Panc1 (cell line): ENCODE measurements at regions not wholly inside any gene's neighbourhood (a gene's known extent, or its start where the extent isn't known, plus 50 kb on each side); places are given as distances from the start of the nearest gene placed in this dataset.

ENCODE experiments used
- POLR2AphosphoS5 ChIP-seq: IDR thresholded peaks from 2 replicates; pipeline ENCODE4 v1.6.1; 2012; ENCODE audit warnings: mild to moderate bottlenecking, low read depth, low read length, moderate library complexity
- SIN3A ChIP-seq: IDR thresholded peaks from 2 replicates; pipeline ENCODE4 v1.6.1; 2012; ENCODE audit warnings: low read depth, mild to moderate bottlenecking, low read length, moderate library complexity, borderline replicate concordance; ENCODE audit not compliant: insufficient read depth
- TCF7L2 ChIP-seq: IDR thresholded peaks from 2 replicates; pipeline ENCODE4 v1.6.1; 2011; ENCODE audit warnings: mild to moderate bottlenecking, low read depth, low read length, inconsistent platforms
- TF ChIP-seq, protein P1 (sequence below), 2 experiments: IDR thresholded peaks; 2 replicates each; pipeline ENCODE4 v1.6.1; 2011 to 2012; ENCODE audit warnings: low read depth in 2 of 2, control low read depth in 1 of 2, low read length in 1 of 2, mild to moderate bottlenecking in 1 of 2, moderate library complexity in 1 of 2; ENCODE audit not compliant: insufficient read depth in 1 of 2
- TF ChIP-seq, protein P2 (sequence below): fragments of 450-650 bp; IDR thresholded peaks from 2 replicates; pipeline ENCODE4 v1.5.1; 2017; ENCODE audit warnings: mild to moderate bottlenecking

DNA sequence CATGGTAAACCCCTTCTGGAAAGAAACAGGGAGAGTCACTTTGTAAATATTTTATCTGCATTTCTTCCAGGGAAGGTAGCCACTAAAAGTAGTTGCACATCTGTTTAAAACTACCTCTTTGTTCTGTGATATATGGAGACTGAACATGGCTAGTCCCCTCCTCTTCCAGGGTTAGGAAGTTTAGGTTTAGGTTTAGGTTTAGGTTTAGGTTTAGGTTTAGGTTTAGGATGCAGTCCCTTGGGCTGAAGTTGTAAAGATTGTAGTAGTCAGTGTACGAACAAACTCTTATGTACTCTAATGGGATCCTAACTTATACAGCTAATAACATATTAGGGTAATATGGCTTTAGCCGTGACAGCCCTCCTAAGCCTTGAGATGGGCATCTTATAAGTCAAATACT lies 880.2 kb upstream of the TMEFF2 start:
- TF ChIP-seq, protein P1, sequence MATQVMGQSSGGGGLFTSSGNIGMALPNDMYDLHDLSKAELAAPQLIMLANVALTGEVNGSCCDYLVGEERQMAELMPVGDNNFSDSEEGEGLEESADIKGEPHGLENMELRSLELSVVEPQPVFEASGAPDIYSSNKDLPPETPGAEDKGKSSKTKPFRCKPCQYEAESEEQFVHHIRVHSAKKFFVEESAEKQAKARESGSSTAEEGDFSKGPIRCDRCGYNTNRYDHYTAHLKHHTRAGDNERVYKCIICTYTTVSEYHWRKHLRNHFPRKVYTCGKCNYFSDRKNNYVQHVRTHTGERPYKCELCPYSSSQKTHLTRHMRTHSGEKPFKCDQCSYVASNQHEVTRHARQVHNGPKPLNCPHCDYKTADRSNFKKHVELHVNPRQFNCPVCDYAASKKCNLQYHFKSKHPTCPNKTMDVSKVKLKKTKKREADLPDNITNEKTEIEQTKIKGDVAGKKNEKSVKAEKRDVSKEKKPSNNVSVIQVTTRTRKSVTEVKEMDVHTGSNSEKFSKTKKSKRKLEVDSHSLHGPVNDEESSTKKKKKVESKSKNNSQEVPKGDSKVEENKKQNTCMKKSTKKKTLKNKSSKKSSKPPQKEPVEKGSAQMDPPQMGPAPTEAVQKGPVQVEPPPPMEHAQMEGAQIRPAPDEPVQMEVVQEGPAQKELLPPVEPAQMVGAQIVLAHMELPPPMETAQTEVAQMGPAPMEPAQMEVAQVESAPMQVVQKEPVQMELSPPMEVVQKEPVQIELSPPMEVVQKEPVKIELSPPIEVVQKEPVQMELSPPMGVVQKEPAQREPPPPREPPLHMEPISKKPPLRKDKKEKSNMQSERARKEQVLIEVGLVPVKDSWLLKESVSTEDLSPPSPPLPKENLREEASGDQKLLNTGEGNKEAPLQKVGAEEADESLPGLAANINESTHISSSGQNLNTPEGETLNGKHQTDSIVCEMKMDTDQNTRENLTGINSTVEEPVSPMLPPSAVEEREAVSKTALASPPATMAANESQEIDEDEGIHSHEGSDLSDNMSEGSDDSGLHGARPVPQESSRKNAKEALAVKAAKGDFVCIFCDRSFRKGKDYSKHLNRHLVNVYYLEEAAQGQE (IDR thresholded peaks at IDR 0.05; ENCODE audit: insufficient read depth in 1 of 2, low read depth in 2 of 2, low read length in 1 of 2): no peak
- TF ChIP-seq, protein P2, sequence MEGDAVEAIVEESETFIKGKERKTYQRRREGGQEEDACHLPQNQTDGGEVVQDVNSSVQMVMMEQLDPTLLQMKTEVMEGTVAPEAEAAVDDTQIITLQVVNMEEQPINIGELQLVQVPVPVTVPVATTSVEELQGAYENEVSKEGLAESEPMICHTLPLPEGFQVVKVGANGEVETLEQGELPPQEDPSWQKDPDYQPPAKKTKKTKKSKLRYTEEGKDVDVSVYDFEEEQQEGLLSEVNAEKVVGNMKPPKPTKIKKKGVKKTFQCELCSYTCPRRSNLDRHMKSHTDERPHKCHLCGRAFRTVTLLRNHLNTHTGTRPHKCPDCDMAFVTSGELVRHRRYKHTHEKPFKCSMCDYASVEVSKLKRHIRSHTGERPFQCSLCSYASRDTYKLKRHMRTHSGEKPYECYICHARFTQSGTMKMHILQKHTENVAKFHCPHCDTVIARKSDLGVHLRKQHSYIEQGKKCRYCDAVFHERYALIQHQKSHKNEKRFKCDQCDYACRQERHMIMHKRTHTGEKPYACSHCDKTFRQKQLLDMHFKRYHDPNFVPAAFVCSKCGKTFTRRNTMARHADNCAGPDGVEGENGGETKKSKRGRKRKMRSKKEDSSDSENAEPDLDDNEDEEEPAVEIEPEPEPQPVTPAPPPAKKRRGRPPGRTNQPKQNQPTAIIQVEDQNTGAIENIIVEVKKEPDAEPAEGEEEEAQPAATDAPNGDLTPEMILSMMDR: no peak
- TF ChIP-seq SIN3A (no peak), TCF7L2 (no peak), POLR2AphosphoS5 (no peak)
